ENCODE measurements at regions not wholly inside any gene's neighbourhood (a gene's known extent, or its start where the extent isn't known, plus 50 kb on each side); places are given as distances from the start of the nearest gene placed in this dataset.

- Mint-ChIP-seq H3K27ac (ENCODE audit: unreplicated experiment) (peak overlapping the region; percentile 69), H3K4me3 (no peak overlapping the region), H3K9me3 (no peaks in the 10 kb centered on the region), H3K27me3 (ENCODE audit: low read depth) (no peaks in the 10 kb centered on the region), H3K4me1 (peaks cover 11% of the 10 kb centered on the region), H3K36me3 (ENCODE audit: low read depth) (no peaks in the 10 kb centered on the region)
- DNase-seq (ENCODE audit: low read depth, low spot score), result no peak
- no peak for TF ChIP-seq CTCF (conservative IDR thresholded peaks at IDR 0.05)
Observed at GRCh38 chr1:214920337-214920736, 162.2 kb upstream of the KCNK2 start.

DNA sequence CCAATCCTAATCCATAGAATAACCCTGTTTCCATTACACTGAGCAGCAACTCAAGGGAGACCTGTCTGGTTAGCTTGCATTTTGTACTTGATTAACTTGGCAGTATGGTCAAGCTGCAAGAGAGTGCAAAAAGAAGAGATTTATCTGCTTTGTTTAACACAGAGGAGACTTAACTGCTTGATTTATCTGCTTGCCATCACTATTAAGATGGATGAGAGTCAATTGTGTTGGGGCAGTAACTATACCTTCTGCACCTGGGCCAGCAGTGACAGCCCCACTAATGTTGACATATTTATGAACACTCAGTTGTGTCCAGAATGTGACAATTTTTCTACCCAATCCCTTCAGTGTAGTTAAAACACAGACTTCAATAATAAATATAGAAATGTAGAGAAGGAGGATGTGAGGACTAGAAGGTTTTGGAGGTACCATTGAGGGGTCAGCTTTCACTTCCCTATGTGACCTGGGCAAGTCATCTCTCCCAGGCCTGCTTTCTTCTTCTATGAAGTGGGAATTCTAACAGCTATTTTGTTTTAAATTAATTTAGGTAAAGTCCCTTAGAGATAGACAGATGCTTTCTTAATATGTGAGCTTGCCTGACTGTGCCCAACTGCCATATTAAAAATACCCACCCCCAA lies 159.1 kb upstream of the KCNK2 start:
- no peak overlapping the region for H3K4me3 Mint-ChIP-seq
- H3K27ac Mint-ChIP-seq (ENCODE audit: unreplicated experiment), result no peak overlapping the region
- no peaks in the 10 kb centered on the region for H3K36me3 Mint-ChIP-seq (ENCODE audit: low read depth)
- no peaks in the 10 kb centered on the region for H3K27me3 Mint-ChIP-seq (ENCODE audit: low read depth)
- no peak for TF ChIP-seq CTCF (conservative IDR thresholded peaks at IDR 0.05)
- no peaks in the 10 kb centered on the region for H3K9me3 Mint-ChIP-seq
- DNase-seq (ENCODE audit: low read depth, low spot score), result no peak
- peaks cover 11% of the 10 kb centered on the region for H3K4me1 Mint-ChIP-seq

GRCh38 chr1:214927796-214928195 lies 154.7 kb upstream of the KCNK2 start:
- no peaks in the 10 kb centered on the region for H3K4me1 Mint-ChIP-seq
- H3K27me3 Mint-ChIP-seq (ENCODE audit: low read depth), result no peaks in the 10 kb centered on the region
- no peak overlapping the region for H3K4me3 Mint-ChIP-seq
- TF ChIP-seq CTCF (conservative IDR thresholded peaks at IDR 0.05), result no peak
- H3K27ac Mint-ChIP-seq (ENCODE audit: unreplicated experiment), result no peak overlapping the region
- DNase-seq (ENCODE audit: low read depth, low spot score), result no peak
- H3K36me3 Mint-ChIP-seq (ENCODE audit: low read depth), result no peaks in the 10 kb centered on the region
- no peaks in the 10 kb centered on the region for H3K9me3 Mint-ChIP-seq

DNA sequence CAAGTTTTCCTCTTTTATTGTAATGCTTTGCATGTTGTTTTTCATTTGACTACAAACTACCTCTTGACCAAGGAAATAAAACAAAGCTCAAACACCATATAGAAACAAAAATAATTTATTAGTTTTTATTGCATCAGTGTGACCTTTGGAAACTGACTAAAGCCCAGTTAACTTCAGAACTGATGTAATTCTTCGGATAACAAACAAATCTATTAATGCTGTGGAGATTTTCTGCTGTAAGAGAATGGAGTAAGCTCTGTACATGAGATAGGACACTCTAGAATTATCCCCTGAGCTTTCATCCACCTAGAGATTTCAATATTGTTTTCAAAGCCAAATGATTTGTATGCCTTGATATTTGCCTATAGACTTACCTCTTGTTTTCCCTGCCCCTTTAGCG lies 154.0 kb upstream of the KCNK2 start:
- H3K4me1 Mint-ChIP-seq, result no peaks in the 10 kb centered on the region
- no peak overlapping the region for H3K27ac Mint-ChIP-seq (ENCODE audit: unreplicated experiment)
- no peak for DNase-seq (ENCODE audit: low read depth, low spot score)
- H3K4me3 Mint-ChIP-seq, result no peak overlapping the region
- TF ChIP-seq CTCF (conservative IDR thresholded peaks at IDR 0.05), result no peak
- no peaks in the 10 kb centered on the region for H3K27me3 Mint-ChIP-seq (ENCODE audit: low read depth)
- H3K9me3 Mint-ChIP-seq, result no peaks in the 10 kb centered on the region
- no peaks in the 10 kb centered on the region for H3K36me3 Mint-ChIP-seq (ENCODE audit: low read depth)

GRCh38 chr1:214933375-214933774 lies 149.2 kb upstream of the KCNK2 start:
- Mint-ChIP-seq H3K27me3 (ENCODE audit: low read depth) (no peaks in the 10 kb centered on the region), H3K9me3 (no peaks in the 10 kb centered on the region), H3K4me3 (no peak overlapping the region), H3K36me3 (ENCODE audit: low read depth) (no peaks in the 10 kb centered on the region), H3K4me1 (no peaks in the 10 kb centered on the region), H3K27ac (ENCODE audit: unreplicated experiment) (peak overlapping the region; percentile 38)
- TF ChIP-seq CTCF (conservative IDR thresholded peaks at IDR 0.05), result no peak
- no peak for DNase-seq (ENCODE audit: low read depth, low spot score)

Measured in neural crest cell (in vitro differentiated cells).